Bronchial epithelial cell (primary cell): ENCODE measurements at regions not wholly inside any gene's neighbourhood (a gene's known extent, or its start where the extent isn't known, plus 50 kb on each side); places are given as distances from the start of the nearest gene placed in this dataset.

Experiments used
- DNase-seq: peaks from one replicate; pipeline ENCODE4 v3.0.0-alpha.2; 2010; ENCODE audit warnings: low read depth
- FAIRE-seq: peaks from 2 replicates; lab custom pipeline; 2011; peaks lifted over from hg19 to GRCh38; lab: Jason Lieb, UNC
- H3K27me3 ChIP-seq: 2 replicates; pipeline ENCODE4 v1.5.1; 2011; ENCODE audit warnings: low read length; ENCODE audit not compliant: control insufficient read depth, insufficient read depth
- H3K36me3 ChIP-seq: 2 replicates; pipeline ENCODE4 v1.5.1; 2011; ENCODE audit warnings: low read length; ENCODE audit not compliant: control insufficient read depth, insufficient read depth
- H3K4me3 ChIP-seq: 2 replicates; pipeline ENCODE4 v1.5.1; 2011; ENCODE audit warnings: mild to moderate bottlenecking, low read depth, low read length, control low read depth
- TF ChIP-seq, protein P1 (sequence below): IDR thresholded peaks from 2 replicates; pipeline ENCODE4 v1.5.1; 2011; ENCODE audit warnings: mild to moderate bottlenecking, moderate library complexity, low read length, control low read depth, inconsistent platforms; ENCODE audit not compliant: insufficient read depth, severe bottlenecking

DNA sequence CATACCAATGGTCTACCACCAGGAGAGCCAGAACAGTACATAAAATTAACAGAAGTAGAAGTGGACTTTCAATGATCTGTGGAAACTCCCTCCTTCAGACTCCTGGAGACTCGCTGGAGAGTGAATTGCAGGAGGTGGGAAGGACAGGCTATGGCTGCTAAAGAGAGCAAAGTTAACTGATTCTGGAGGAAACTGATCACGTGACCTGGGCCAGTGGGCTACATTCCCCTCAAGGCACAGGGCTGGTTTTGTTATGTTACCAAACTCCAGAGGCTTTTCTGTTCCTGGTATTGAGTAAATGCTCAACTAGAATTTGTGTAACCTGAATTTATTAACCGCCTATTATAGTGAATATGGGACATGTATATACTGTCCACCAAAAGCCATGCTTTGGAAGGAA is 372.6 kb downstream of the MTRR start:
- DNase-seq = no peak
- no peak for FAIRE-seq
- TF ChIP-seq, protein P1, sequence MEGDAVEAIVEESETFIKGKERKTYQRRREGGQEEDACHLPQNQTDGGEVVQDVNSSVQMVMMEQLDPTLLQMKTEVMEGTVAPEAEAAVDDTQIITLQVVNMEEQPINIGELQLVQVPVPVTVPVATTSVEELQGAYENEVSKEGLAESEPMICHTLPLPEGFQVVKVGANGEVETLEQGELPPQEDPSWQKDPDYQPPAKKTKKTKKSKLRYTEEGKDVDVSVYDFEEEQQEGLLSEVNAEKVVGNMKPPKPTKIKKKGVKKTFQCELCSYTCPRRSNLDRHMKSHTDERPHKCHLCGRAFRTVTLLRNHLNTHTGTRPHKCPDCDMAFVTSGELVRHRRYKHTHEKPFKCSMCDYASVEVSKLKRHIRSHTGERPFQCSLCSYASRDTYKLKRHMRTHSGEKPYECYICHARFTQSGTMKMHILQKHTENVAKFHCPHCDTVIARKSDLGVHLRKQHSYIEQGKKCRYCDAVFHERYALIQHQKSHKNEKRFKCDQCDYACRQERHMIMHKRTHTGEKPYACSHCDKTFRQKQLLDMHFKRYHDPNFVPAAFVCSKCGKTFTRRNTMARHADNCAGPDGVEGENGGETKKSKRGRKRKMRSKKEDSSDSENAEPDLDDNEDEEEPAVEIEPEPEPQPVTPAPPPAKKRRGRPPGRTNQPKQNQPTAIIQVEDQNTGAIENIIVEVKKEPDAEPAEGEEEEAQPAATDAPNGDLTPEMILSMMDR = no peak
- Histone ChIP-seq H3K27me3 (no peaks in the 10 kb centered on the region), H3K36me3 (no peaks in the 10 kb centered on the region), H3K4me3 (no peak overlapping the region)

DNA sequence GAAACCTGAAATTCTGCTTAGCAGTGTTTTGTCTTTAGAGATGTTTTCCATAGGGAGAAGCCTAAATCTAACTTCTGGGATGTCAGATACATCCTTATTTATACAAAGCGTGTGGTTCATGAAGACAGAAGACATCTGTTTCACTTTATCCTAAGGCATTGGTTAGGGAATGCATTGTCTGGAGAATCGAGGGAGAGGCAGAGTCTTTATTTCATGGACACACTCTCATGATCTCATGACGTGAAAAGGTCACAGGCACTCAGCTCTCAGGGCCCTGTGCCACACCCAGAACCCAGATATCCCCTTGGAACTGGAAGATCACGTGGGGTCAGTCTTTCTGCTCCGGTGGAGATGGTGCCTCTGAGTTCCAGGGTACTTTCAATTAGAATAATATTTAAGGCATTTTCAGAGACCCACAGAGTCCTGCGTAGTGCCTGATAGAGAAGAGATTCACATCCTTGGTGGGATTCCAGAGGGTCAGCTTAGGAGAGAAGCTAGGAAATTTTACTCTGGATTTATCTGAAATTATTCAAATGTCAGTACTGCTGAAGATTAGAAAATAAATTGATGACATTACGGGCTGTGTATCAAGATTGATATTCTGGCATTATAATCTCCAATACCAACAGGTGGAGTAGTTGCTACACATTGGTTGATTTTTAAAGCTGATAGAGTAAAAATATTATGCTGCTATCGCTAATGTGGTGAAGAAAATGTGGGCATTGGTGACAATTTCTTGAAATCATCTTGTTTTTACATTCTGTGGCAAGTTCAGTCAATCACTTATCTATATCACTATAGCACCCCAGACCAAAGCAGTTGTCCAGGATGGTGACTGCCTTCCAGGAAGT is 378.3 kb downstream of the MTRR start:
- Histone ChIP-seq H3K36me3 (no peaks in the 10 kb centered on the region), H3K4me3 (no peak overlapping the region), H3K27me3 (no peaks in the 10 kb centered on the region)
- no peak for FAIRE-seq
- DNase-seq = no peak
- TF ChIP-seq, protein P1 = no peak

DNA sequence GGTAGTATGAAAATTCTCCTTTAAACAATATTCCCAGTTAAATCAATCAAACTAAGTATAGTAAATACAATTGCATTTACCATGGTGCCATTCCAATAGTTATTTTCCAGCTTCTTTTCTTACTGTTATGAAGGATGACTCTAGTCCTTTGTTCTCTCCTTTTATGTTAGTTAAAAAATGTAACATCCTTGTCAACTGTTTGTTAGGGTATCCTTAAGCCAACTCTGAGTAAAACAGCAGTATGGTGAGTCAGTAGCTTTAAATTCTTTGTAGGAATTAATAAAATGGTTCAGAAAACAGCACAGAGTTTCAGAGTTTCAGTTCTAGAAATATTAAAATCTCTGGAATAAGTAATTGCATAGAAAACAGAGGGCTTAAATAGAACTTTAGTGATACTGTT is 384.4 kb downstream of the MTRR start:
- no peaks in the 10 kb centered on the region for H3K27me3 ChIP-seq
- DNase-seq (no peak), FAIRE-seq (no peak)
- TF ChIP-seq, protein P1 = no peak
- no peak overlapping the region for H3K4me3 ChIP-seq
- no peaks in the 10 kb centered on the region for H3K36me3 ChIP-seq

DNA sequence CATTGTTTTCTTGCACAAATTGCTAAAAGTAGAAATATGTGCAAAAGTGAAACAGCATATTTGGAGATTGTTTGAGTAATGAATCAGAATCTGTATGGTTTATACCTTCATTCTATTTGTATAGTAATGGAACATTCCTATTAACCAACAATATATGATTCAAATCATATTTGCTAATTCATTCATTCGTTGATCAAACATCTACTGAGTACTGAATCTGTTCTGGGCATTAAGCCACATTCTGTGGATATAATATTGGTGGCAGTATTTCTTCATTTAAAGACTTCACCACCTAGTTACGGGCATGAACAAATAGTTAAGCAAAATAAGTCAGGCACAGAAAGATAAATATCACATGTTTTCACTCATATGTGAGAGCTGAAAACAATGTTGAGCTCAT is 385.7 kb downstream of the MTRR start:
- H3K36me3 ChIP-seq = no peaks in the 10 kb centered on the region
- no peak overlapping the region for H3K4me3 ChIP-seq
- FAIRE-seq = no peak
- no peaks in the 10 kb centered on the region for H3K27me3 ChIP-seq
- no peak for DNase-seq
- TF ChIP-seq, protein P1 = no peak

DNA sequence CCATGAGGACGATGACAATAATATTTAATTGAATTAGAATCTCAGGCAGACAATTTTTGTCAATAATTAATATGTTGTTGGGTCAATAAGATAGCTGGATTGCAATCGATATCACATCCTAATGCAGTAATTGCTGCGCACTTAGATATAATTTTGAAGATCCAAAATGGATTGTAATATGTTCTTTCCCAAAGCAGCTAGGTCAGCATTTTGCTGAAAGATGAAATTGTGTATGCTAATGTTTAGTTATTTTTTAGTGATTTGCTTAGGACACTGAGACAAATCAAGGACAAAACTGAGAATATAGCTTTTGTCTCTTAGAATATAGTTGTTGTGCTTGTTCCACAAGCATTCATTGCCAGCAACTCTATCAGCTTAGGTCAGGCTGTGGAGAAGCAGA is 389.9 kb downstream of the MTRR start:
- H3K27me3 ChIP-seq = no peaks in the 10 kb centered on the region
- H3K36me3 ChIP-seq = no peaks in the 10 kb centered on the region
- TF ChIP-seq, protein P1 = no peak
- FAIRE-seq = no peak
- H3K4me3 ChIP-seq = no peak overlapping the region
- no peak for DNase-seq
